Activated naive CD4-positive, alpha-beta T cell treated with anti-CD3 and anti-CD28 coated beads, Interleukin-2, amount 50 U/mL, for 16 hours (primary cell): ENCODE measurements at regions not wholly inside any gene's neighbourhood (a gene's known extent, or its start where the extent isn't known, plus 50 kb on each side); places are given as distances from the start of the nearest gene placed in this dataset.

ENCODE experiments used
- DNase-seq: peaks from one replicate; pipeline ENCODE4 v3.0.0-alpha.2; 2020

GRCh38 chr18:77862066-77862757 lies 612.6 kb downstream of the GALR1 start:
- no peak for DNase-seq

- DNase-seq, result no peak
These were observed 616.2 kb downstream of the GALR1 start for GRCh38 chr18:77865853-77866252.

DNA sequence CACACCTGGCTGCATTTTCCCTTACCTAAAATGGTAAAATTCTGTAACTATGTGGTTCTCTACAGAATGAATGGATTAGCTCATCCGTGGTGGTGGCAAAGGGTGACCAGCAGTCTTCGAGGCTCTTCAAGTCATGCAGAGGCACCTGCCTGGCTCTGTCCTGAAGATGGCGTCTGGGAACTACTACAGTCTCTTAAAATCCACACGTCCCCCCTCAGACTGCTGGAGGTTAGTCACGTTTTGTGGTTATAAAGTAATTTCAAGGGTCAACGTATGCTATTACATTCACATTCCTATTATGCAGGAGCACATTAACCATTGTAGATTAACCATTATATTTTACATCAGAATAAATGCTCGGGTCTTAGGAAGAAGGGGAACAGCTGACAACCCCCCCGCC lies 616.7 kb downstream of the GALR1 start:
- DNase-seq, result no peak

DNA sequence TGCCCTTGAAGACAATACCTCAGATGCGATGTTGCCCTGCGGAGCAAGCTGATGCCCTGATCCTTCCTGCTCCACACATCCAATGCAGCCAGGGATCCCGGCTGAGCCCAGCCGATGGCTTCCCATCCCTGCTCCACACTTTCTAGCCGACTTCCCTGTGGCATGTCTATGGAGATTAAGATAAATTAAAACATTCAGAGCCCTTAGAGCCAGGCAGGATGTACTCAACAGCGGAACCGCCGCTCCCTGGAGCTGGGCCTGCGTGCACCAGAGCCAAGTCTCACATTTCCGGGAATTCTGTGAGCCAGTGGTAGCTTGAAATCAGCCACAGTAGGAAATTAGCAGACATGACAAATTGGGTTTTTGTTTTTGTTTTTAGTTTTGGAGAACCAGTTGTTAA lies 620.6 kb downstream of the GALR1 start:
- DNase-seq, result no peak

DNA sequence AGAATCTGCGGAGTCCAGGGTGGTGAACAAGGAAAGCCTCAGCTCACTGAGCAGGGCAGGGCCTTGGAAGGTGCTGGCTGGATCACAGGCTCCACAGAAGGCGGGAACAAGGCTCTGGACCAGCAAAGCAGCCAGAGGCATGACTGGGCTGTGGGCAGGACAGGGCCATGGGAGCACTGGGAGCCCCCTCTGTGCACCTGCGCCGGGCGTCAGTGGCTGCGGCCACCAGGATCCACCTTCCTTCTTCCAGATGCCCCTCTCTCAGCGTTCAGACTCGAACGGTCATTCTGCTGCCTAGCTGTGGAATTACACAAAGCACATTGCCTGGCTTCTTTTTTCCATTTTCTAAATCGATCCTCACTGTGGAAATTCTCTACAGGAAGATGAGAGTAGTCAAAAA lies 621.2 kb downstream of the GALR1 start:
- DNase-seq, result no peak

GRCh38 chr18:77872166-77872565 lies 622.5 kb downstream of the GALR1 start:
- DNase-seq, result no peak

GRCh38 chr18:77876319-77876865 lies 626.7 kb downstream of the GALR1 start:
- no peak for DNase-seq

DNA sequence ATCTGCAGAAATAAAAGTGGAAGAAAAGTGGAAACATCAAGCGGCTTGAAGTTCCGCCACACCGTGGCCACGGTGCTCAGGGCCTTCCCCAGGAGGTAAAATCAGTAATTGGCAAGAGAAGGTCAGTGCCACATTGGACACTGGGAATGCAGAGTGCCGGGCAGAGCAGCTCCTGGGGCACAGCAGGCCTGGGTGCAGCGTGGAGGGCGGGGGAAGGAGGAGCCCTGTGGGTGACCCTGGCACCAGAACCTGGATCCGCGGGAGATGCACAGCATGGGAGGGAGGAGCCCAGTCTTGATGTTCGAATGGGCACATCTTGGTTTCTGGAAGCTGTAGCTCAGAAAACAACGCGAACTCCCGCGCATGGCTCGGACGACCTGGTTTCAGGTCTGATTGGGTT lies 630.2 kb downstream of the GALR1 start:
- DNase-seq, result no peak

- no peak for DNase-seq
These were observed 634.8 kb downstream of the GALR1 start for GRCh38 chr18:77884454-77884853.

DNA sequence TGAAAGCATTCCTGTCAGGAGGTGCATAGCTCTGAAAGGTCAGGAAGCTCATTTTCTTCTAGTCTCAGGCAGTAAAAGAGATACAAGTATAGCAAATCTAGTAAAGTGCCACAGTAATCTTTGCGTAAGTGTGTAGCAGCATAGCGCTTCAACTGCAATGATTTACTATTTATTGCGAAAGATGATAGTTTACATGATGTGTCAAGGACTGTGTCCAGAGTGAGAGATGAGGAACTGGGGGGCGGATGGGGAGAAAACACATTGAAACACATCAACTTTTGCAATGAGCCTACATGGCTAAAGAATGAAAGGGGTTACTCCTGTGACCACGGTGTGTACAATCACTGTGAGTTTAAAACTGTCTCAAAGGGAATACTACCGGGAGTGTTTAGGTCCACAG lies 644.4 kb downstream of the GALR1 start:
- no peak for DNase-seq

GRCh38 chr18:77895250-77895649 lies 645.6 kb downstream of the GALR1 start:
- DNase-seq, result no peak

GRCh38 chr18:77896586-77897252 lies 647.1 kb downstream of the GALR1 start:
- DNase-seq, result no peak

GRCh38 chr18:77897606-77898005 lies 648.0 kb downstream of the GALR1 start:
- no peak for DNase-seq

DNA sequence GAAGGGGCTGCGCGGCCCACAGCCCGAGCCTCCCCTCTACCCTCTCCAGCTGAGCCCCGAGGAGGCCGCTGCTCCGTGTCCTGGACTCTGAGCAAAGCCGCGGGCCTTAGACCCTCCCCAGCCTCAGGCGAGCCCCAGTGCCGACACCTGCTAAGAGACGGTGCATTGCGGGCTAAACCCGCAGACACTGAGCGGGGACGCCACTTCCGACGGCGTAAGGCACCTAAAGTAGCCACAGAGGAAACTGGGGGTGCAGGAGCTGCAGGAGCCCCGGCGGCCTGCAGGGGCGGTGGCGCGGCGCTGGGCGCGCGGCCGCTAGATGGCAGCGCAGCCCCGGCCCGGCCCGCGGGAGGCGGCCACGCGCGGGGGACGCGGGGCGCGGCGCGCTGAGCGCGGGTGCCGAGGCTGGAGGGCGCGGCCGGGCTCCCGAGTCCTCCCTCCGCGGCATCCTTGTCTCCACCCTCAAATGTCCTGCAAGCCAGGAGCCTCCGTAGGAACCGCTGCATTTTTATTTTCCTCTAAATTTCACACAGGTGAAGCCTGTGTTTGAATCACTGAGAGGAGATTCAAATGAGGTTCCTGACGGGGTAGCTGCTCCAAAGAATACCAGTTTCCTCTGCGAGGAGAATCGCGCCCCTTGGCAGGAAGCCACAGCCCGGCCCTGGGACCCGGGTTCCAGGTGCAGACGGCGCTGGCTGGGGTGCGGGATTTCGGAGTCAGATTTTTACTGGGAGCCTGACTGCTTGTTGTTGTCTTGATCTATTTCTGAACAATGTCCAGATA lies 650.5 kb downstream of the GALR1 start:
- peak; percentile 60 for DNase-seq

GRCh38 chr18:77905011-77905410 lies 655.4 kb downstream of the GALR1 start:
- DNase-seq, result no peak

- no peak for DNase-seq
These were observed 655.9 kb downstream of the GALR1 start for GRCh38 chr18:77905449-77906055.

GRCh38 chr18:77906103-77906892 lies 656.6 kb downstream of the GALR1 start:
- no peak for DNase-seq

GRCh38 chr18:77910347-77910746 lies 660.7 kb downstream of the GALR1 start:
- no peak for DNase-seq

- no peak for DNase-seq
These were observed 662.4 kb downstream of the GALR1 start for GRCh38 chr18:77911971-77912605.

DNA sequence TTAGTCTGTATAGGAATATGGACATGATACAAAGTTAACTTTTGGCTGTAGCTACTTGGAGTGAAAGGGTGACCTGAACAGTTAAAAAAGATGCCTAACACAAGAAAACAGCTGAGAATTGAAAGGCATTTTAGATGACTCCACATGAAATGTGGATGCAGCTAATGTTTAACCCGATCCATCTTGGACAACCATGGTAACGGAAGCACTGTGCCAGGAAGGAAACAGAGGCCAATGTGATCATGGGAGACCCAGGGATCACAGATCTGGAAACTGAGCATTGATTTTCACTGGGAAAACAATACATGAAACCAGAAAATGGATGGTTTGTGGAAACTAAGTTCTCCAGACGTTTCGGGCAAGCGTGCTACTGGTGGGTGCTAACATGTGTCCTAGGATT lies 669.1 kb downstream of the GALR1 start:
- no peak for DNase-seq

DNA sequence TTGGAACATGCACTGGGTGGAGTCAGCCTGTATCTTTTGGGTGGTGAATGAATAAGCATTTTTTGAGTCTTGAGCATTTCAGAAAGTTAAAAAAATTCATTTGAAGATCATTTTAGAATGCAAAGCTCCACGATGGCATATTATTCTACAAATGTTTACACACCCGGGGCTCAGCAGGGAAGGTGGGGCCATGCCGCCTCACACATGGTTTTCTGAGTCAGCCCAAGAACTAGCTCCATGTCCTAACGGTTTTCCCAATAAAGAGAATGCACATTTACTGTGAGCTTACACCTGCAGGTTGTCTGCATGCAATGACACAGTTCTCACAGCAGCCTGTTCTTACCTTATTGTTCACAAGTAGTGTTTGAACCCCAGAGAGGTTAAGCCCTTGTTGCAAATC lies 670.3 kb downstream of the GALR1 start:
- no peak for DNase-seq

DNA sequence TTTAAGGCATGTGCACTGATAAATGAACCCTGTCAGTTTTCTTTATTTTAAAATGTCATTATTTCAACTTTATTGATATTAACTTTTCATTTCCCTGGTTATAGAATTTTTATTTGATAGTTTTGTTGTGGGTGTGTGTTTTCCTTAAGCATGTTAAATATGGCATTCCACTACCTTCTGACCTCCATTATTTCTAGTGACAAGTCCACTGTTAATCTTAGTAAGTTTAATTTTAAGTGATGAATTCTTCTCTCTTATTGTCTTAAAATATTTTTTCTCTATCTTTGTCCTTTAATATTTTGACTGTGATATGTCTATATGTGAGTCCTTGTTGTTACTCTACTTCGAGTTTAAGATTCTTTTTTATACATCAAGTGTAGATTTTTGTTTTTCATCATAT lies 685.7 kb downstream of the GALR1 start:
- no peak for DNase-seq
